C4-2B (cell line): ENCODE measurements at regions not wholly inside any gene's neighbourhood (a gene's known extent, or its start where the extent isn't known, plus 50 kb on each side); places are given as distances from the start of the nearest gene placed in this dataset.

Source experiments
- H3K27ac ChIP-seq: fragments of 450-650 bp; 2 replicates; pipeline ENCODE4 v1.5.1; 2017
- ZFX ChIP-seq: fragments of 450-650 bp; IDR thresholded peaks from 2 replicates; pipeline ENCODE4 v1.6.1; 2017
- TF ChIP-seq, protein P1 (sequence below): fragments of 450-650 bp; conservative IDR thresholded peaks from 2 replicates; pipeline ENCODE4 v1.5.1; 2017; ENCODE audit warnings: mild to moderate bottlenecking

DNA sequence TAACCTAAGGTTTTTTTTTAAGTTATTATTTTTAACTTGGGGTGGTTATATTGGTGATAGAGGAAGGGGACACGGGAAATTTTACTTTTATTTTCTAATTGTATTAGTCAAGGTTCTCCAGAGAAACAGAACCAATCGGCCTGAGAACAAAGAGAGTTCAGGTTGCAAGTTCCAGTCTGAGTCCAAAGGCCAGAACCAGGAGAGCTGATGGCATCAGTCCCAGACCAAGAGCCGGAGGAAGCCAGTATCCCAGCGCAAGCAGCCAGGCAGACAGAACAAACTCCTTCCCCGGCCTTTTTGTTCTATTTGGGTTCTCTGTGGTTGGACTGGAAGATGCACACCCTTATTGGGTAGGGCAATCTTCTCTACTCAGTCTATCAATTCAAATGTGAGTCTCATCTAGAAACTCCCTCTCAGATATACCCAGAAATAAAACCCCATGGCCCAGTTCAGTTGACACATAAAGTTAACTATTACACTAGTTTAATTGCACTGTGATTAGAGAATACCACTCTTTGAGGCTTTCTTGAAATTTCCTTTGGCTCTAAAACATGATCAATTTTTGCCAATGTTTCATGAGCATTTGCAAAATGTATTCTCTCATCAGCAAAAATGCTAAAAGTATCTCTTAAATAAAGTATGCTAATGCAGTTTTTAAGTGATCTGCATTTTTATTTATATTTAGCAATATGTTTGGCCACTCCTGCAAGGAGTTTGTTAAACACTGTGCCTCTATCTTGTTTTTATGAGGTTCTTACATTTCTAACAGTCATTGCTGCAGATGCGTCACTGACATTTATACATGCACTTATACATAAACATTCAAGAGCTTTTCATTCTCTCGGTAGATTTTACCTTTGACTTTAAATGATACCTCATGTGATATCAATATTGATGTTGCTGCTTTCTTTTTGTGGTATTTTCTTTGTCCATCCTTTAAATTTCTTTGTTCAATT is 103.2 kb upstream of the SSTR4 start:
- no peak overlapping the region for H3K27ac ChIP-seq

DNA sequence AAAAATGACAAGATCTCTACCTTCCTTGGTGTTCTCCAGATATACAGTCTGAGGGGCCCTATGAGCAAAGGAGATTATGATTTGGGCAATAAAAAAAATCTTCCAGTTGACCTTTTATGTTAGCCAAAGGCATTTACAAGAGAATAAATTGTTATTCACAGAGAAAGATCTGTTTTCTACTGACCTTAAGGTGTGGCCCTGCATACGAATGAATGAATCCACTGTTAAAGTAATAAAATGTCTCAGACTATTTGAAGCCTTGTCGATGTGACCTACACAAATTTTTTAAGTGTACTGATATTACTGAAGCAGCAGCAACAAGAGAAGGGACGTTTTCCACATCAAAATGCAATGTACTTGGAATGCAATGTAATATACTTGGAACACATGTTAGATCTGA is 95.9 kb upstream of the SSTR4 start:
- no peak overlapping the region for H3K27ac ChIP-seq
- no peak for TF ChIP-seq ZFX
- TF ChIP-seq, protein P1, sequence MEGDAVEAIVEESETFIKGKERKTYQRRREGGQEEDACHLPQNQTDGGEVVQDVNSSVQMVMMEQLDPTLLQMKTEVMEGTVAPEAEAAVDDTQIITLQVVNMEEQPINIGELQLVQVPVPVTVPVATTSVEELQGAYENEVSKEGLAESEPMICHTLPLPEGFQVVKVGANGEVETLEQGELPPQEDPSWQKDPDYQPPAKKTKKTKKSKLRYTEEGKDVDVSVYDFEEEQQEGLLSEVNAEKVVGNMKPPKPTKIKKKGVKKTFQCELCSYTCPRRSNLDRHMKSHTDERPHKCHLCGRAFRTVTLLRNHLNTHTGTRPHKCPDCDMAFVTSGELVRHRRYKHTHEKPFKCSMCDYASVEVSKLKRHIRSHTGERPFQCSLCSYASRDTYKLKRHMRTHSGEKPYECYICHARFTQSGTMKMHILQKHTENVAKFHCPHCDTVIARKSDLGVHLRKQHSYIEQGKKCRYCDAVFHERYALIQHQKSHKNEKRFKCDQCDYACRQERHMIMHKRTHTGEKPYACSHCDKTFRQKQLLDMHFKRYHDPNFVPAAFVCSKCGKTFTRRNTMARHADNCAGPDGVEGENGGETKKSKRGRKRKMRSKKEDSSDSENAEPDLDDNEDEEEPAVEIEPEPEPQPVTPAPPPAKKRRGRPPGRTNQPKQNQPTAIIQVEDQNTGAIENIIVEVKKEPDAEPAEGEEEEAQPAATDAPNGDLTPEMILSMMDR: no peak

More for the DNA sequence above, 103.2 kb upstream of the SSTR4 start:
- TF ChIP-seq, protein P1: no peak

- no peak overlapping the region for H3K27ac ChIP-seq
- TF ChIP-seq ZFX: no peak
- TF ChIP-seq, protein P1: no peak
These were observed 94.8 kb upstream of the SSTR4 start for GRCh38 chr20:22940350-22940749.

DNA sequence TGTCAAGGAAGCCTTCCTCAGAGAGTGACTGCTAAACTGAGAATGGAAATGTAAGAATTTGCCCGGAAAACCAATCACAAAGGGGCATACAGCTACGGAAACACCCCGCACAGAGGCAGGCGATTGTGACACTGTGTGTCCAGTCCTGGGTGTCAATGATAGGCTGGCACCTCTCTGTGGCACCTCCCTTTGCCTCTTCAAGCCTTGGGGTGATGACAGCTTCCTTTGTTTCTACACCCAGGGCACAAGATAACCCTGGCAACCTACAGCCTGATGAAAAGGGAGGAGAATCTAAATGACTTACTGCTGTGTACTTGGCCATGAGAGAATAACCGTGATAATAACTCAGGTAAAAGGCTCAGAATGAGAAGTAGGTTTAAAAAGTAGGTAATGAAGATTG is 93.6 kb upstream of the SSTR4 start:
- TF ChIP-seq, protein P1: no peak
- no peak for TF ChIP-seq ZFX
- no peak overlapping the region for H3K27ac ChIP-seq

GRCh38 chr20:22942742-22943141 is 92.4 kb upstream of the SSTR4 start:
- H3K27ac ChIP-seq: no peak overlapping the region
- TF ChIP-seq, protein P1: no peak
- no peak for TF ChIP-seq ZFX

GRCh38 chr20:22944062-22944461 is 91.0 kb upstream of the SSTR4 start:
- H3K27ac ChIP-seq: no peak overlapping the region
- no peak for TF ChIP-seq ZFX
- TF ChIP-seq, protein P1: no peak

GRCh38 chr20:22944936-22945335 is 90.2 kb upstream of the SSTR4 start:
- no peak for TF ChIP-seq ZFX
- TF ChIP-seq, protein P1: no peak
- H3K27ac ChIP-seq: no peak overlapping the region
